ENCODE measurements at regions not wholly inside any gene's neighbourhood (a gene's known extent, or its start where the extent isn't known, plus 50 kb on each side); places are given as distances from the start of the nearest gene placed in this dataset.

DNA sequence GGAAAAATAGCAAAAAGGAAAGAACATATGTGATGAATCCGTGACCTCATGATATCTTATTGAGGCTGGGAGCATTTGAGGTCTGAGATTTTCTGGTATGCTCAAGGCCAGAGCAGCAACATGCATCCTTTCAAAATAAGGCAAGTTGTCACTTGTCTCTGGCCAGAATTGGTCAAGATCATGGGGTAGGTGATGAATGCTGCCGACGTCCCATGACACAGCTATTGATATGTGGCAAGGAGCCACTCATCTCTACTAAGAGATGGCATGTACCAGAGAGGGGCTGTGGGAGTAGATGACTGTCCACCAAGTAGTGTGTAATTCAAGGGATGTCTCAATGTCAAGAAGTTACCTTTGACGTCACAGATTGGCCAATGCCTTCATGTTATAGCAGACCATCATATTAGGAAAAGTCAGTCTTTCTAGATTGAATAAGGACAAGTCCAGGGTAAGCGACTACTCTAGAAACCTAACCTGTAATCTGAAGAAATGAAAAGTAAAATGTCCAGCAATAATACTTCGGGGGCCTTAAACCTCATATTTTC is 527.4 kb downstream of the BMP2 start:
- Histone ChIP-seq H3K4me3 (ENCODE audit: control extremely low read depth in 1 of 5, extremely low read depth in 1 of 5, insufficient read depth in 1 of 5, low read depth in 2 of 5, low read length in 4 of 5) (no peak overlapping the region), H3K9ac (ENCODE audit: low read length) (no peak overlapping the region), H3K36me3 (replicated peaks in 1 of 2; ENCODE audit: control extremely low read depth in 1 of 2, control insufficient read depth in 1 of 2, extremely low read depth in 1 of 2, insufficient read depth in 2 of 2, low read length in 1 of 2) (no peaks in the 10 kb centered on the region), H3K4me2 (replicated peaks; ENCODE audit: low read depth, low read length, poor library complexity, severe bottlenecking) (no peak overlapping the region), H3K4me1 (ENCODE audit: control insufficient read depth in 2 of 2, insufficient read depth in 2 of 2, low read length in 2 of 2) (no peaks in the 10 kb centered on the region), H3K79me2 (ENCODE audit: control insufficient read depth, insufficient read depth, low read length) (no peaks in the 10 kb centered on the region), H2AFZ (ENCODE audit: insufficient read depth, low read depth, low read length, poor library complexity, severe bottlenecking) (no peak overlapping the region), H4K20me1 (ENCODE audit: control insufficient read depth, insufficient read depth, low read length, poor library complexity, severe bottlenecking) (no peaks in the 10 kb centered on the region), H3K9me3 (ENCODE audit: control extremely low read depth in 1 of 3, control insufficient read depth in 2 of 3, insufficient read depth in 1 of 3, low read length in 2 of 3) (no peaks in the 10 kb centered on the region), H3K27ac (ENCODE audit: low read length in 2 of 2) (no peak overlapping the region), H3K27me3 (replicated peaks in 1 of 4; ENCODE audit: control extremely low read depth in 1 of 4, control insufficient read depth in 3 of 4, insufficient read depth in 4 of 4, low read length in 3 of 4) (no peaks in the 10 kb centered on the region)
- Mint-ChIP-seq H3K4me3 (no peak overlapping the region), H3K9me3 (ENCODE audit: insufficient read depth) (no peaks in the 10 kb centered on the region), H3K27me3 (no peaks in the 10 kb centered on the region), H3K27ac (no peak overlapping the region), H3K4me1 (no peaks in the 10 kb centered on the region)
- ChIA-PET POLR2A (no interaction called here), CTCF (no interaction called here)
- TF ChIP-seq, protein P1, sequence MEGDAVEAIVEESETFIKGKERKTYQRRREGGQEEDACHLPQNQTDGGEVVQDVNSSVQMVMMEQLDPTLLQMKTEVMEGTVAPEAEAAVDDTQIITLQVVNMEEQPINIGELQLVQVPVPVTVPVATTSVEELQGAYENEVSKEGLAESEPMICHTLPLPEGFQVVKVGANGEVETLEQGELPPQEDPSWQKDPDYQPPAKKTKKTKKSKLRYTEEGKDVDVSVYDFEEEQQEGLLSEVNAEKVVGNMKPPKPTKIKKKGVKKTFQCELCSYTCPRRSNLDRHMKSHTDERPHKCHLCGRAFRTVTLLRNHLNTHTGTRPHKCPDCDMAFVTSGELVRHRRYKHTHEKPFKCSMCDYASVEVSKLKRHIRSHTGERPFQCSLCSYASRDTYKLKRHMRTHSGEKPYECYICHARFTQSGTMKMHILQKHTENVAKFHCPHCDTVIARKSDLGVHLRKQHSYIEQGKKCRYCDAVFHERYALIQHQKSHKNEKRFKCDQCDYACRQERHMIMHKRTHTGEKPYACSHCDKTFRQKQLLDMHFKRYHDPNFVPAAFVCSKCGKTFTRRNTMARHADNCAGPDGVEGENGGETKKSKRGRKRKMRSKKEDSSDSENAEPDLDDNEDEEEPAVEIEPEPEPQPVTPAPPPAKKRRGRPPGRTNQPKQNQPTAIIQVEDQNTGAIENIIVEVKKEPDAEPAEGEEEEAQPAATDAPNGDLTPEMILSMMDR (IDR thresholded peaks at IDR 0.05), result no peak
- TF ChIP-seq EZH2 (IDR thresholded peaks at IDR 0.05; ENCODE audit: borderline replicate concordance, insufficient read depth, low read depth, low read length, poor library complexity, severe bottlenecking), result no peak
- DNase-seq (no peak), ATAC-seq (ENCODE audit: low read depth) (no peak)
- intact Hi-C loops (cut with micrococcal nuclease), result no loop called here
- WGBS (ENCODE audit: insufficient coverage), result 63% methylated on average over 1 of the region's 6 CpGs

DNA sequence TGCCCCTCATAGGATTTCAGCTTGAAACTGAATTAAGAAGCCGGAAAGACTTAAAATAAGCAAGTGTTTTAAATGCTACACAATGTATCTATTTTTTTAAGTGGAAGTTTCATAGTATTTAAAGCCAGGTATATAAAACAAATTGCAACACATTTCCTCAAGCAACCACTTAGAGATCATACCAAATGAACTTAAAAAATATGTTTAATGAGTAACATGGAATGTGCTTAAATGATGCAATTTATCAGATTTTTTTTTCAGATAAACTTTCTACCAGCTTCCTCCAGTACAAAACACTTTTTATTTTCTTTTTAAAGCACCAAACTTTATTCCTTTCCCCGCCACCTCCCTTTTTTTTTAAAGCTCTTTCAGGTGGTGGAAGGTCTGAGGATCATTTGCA is 534.3 kb downstream of the BMP2 start:
- no peak overlapping the region for H3K27ac Mint-ChIP-seq
- no peaks in the 10 kb centered on the region for H3K27me3 ChIP-seq (replicated peaks in 1 of 4; ENCODE audit: control extremely low read depth in 1 of 4, control insufficient read depth in 3 of 4, insufficient read depth in 4 of 4, low read length in 3 of 4)
- H3K4me2 ChIP-seq (replicated peaks; ENCODE audit: low read depth, low read length, poor library complexity, severe bottlenecking), result no peak overlapping the region
- no peaks in the 10 kb centered on the region for H3K4me1 ChIP-seq (ENCODE audit: control insufficient read depth in 2 of 2, insufficient read depth in 2 of 2, low read length in 2 of 2)
- H3K27me3 Mint-ChIP-seq, result no peaks in the 10 kb centered on the region
- no peaks in the 10 kb centered on the region for H3K4me1 Mint-ChIP-seq
- no CpG with 5 or more reads among the region's 2 CpGs for WGBS (ENCODE audit: insufficient coverage)
- ATAC-seq (ENCODE audit: low read depth) (no peak), DNase-seq (no peak)
- intact Hi-C loops (cut with micrococcal nuclease), result no loop called here
- H3K4me3 Mint-ChIP-seq, result no peak overlapping the region
- no peaks in the 10 kb centered on the region for H3K79me2 ChIP-seq (ENCODE audit: control insufficient read depth, insufficient read depth, low read length)
- H3K9ac ChIP-seq (ENCODE audit: low read length), result no peak overlapping the region
- CTCF ChIA-PET, result no interaction called here
- no peaks in the 10 kb centered on the region for H4K20me1 ChIP-seq (ENCODE audit: control insufficient read depth, insufficient read depth, low read length, poor library complexity, severe bottlenecking)
- H3K4me3 ChIP-seq (ENCODE audit: control extremely low read depth in 1 of 5, extremely low read depth in 1 of 5, insufficient read depth in 1 of 5, low read depth in 2 of 5, low read length in 4 of 5), result no peak overlapping the region
- H2AFZ ChIP-seq (ENCODE audit: insufficient read depth, low read depth, low read length, poor library complexity, severe bottlenecking), result no peak overlapping the region
- peaks cover 3% of the 10 kb centered on the region for H3K9me3 Mint-ChIP-seq (ENCODE audit: insufficient read depth)
- no peaks in the 10 kb centered on the region for H3K9me3 ChIP-seq (ENCODE audit: control extremely low read depth in 1 of 3, control insufficient read depth in 2 of 3, insufficient read depth in 1 of 3, low read length in 2 of 3)
- H3K27ac ChIP-seq (ENCODE audit: low read length in 2 of 2), result no peak overlapping the region
- POLR2A ChIA-PET, result no interaction called here
- TF ChIP-seq, protein P1 (IDR thresholded peaks at IDR 0.05), result no peak
- TF ChIP-seq EZH2 (IDR thresholded peaks at IDR 0.05; ENCODE audit: borderline replicate concordance, insufficient read depth, low read depth, low read length, poor library complexity, severe bottlenecking), result no peak
- no peaks in the 10 kb centered on the region for H3K36me3 ChIP-seq (replicated peaks in 1 of 2; ENCODE audit: control extremely low read depth in 1 of 2, control insufficient read depth in 1 of 2, extremely low read depth in 1 of 2, insufficient read depth in 2 of 2, low read length in 1 of 2)

Measured in B cell (primary cell).